SK-N-MC (cell line): ENCODE measurements at regions not wholly inside any gene's neighbourhood (a gene's known extent, or its start where the extent isn't known, plus 50 kb on each side); places are given as distances from the start of the nearest gene placed in this dataset.

ENCODE experiments used
- EZH2 ChIP-seq: fragments of 200-600 bp; sonication (generic); IDR thresholded peaks from one replicate; pipeline ENCODE4 v1.6.1; 2017; ENCODE audit warnings: antibody characterized with exemption
- FOXP2 ChIP-seq: optimal IDR thresholded peaks from 2 replicates; pipeline ENCODE3; 2011; ENCODE audit warnings: mild to moderate bottlenecking, moderate library complexity; ENCODE audit not compliant: insufficient read depth; ENCODE audit errors: extremely low read length, control extremely low read depth
- POLR2AphosphoS5 ChIP-seq: IDR thresholded peaks from 2 replicates; pipeline ENCODE4 v1.6.1; 2012; ENCODE audit warnings: mild to moderate bottlenecking, low read depth, low read length, borderline replicate concordance

GRCh38 chr1:57719274-57719673 lies 295.4 kb upstream of the DAB1 start:
- TF ChIP-seq EZH2 (no peak), POLR2AphosphoS5 (no peak), FOXP2 (no peak)
